OCI-LY1 (cell line): ENCODE measurements at regions not wholly inside any gene's neighbourhood (a gene's known extent, or its start where the extent isn't known, plus 50 kb on each side); places are given as distances from the start of the nearest gene placed in this dataset.

Experiments used
- H2AFZ ChIP-seq: fragments of 200-600 bp; sonication (generic), shearing (Covaris generic); 2 replicates; pipeline ENCODE4 v1.6.0; 2014; ENCODE audit warnings: antibody characterized with exemption, mild to moderate bottlenecking, low read length
- H3F3A ChIP-seq: fragments of 200-600 bp; sonication (generic), shearing (Covaris generic); 2 replicates; pipeline ENCODE4 v1.6.0; 2014; ENCODE audit warnings: mild to moderate bottlenecking, antibody characterized with exemption, low read length, moderate library complexity; ENCODE audit not compliant: insufficient read depth
- H3K27ac ChIP-seq: fragments of 200-600 bp; sonication (generic); 2 replicates; pipeline ENCODE4 v1.5.1; 2014; ENCODE audit warnings: low read length, mixed run types, mild to moderate bottlenecking, low read depth; ENCODE audit not compliant: poor library complexity, severe bottlenecking
- H3K27me3 ChIP-seq: fragments of 200-600 bp; sonication (generic); 2 replicates; pipeline ENCODE4 v1.6.0; 2014; ENCODE audit warnings: antibody characterized with exemption, mild to moderate bottlenecking, low read length, moderate library complexity; ENCODE audit not compliant: insufficient read depth
- H3K36me3 ChIP-seq: fragments of 200-600 bp; sonication (generic); 2 replicates; pipeline ENCODE4 v1.6.1; 2014; ENCODE audit warnings: mild to moderate bottlenecking, antibody characterized with exemption, low read length, moderate library complexity, mixed read lengths; ENCODE audit not compliant: insufficient read depth
- H3K4me1 ChIP-seq: fragments of 200-600 bp; sonication (generic); 2 replicates; pipeline ENCODE4 v1.5.1; 2014; ENCODE audit warnings: mild to moderate bottlenecking, low read length, moderate library complexity; ENCODE audit not compliant: insufficient read depth, severe bottlenecking
- H3K4me2 ChIP-seq: fragments of 200-600 bp; sonication (generic), shearing (Covaris generic); 2 replicates; pipeline ENCODE4 v1.6.1; 2014; ENCODE audit warnings: low read length
- H3K4me3 ChIP-seq: fragments of 200-600 bp; sonication (generic); 2 replicates; pipeline ENCODE4 v1.5.1; 2014; ENCODE audit warnings: low read length, low read depth, mild to moderate bottlenecking, mixed read lengths; ENCODE audit not compliant: poor library complexity, severe bottlenecking
- H3K79me2 ChIP-seq: fragments of 200-600 bp; shearing (Covaris generic); 2 replicates; pipeline ENCODE4 v1.6.1; 2016; ENCODE audit warnings: mixed run types, low read length, mixed read lengths; ENCODE audit not compliant: insufficient read depth
- H3K9ac ChIP-seq: fragments of 200-600 bp; sonication (generic), shearing (Covaris generic); 2 replicates; pipeline ENCODE4 v1.6.1; 2014; ENCODE audit warnings: mild to moderate bottlenecking, low read length, mixed read lengths
- H3K9me2 ChIP-seq: fragments of 200-600 bp; sonication (generic), shearing (Covaris generic); 2 replicates; pipeline ENCODE4 v1.6.1; 2014; ENCODE audit warnings: low read depth, mild to moderate bottlenecking, low read length, mixed read lengths
- H3K9me3 ChIP-seq: fragments of 200-600 bp; shearing (Covaris generic); 2 replicates; pipeline ENCODE4 v1.6.1; 2014; ENCODE audit warnings: low read length, mixed read lengths
- H4K20me1 ChIP-seq: fragments of 200-600 bp; sonication (generic), shearing (Covaris generic); 2 replicates; pipeline ENCODE4 v1.6.0; 2016; ENCODE audit warnings: mild to moderate bottlenecking, low read length; ENCODE audit not compliant: insufficient read depth
- CTCF ChIP-seq: fragments of 200-600 bp; sonication (generic), shearing (Covaris generic); IDR thresholded peaks from 2 replicates; pipeline ENCODE4 v1.5.1; 2017; ENCODE audit warnings: mild to moderate bottlenecking, antibody characterized with exemption, low read length, moderate library complexity, mixed read lengths
- EZH2 ChIP-seq: fragments of 200-600 bp; sonication (generic), shearing (Covaris generic); IDR thresholded peaks from 2 replicates; pipeline ENCODE4 v1.8.0; 2017; ENCODE audit warnings: borderline replicate concordance, mixed run types, mild to moderate bottlenecking, antibody characterized with exemption, low read length, moderate library complexity, mixed read lengths

- H3K36me3 ChIP-seq = no peaks in the 10 kb centered on the region
- H3K9me3 ChIP-seq = no peaks in the 10 kb centered on the region; the same call in 1 of the 2 replicates
- no peaks in the 10 kb centered on the region for H4K20me1 ChIP-seq
- H3K4me3 ChIP-seq = no peak overlapping the region
- no peaks in the 10 kb centered on the region for H3K9me2 ChIP-seq
- H3K4me1 ChIP-seq = no peaks in the 10 kb centered on the region
- no peak overlapping the region for H3K27ac ChIP-seq
- TF ChIP-seq EZH2 (no peak), CTCF (no peak)
- H2AFZ ChIP-seq = no peak overlapping the region
- no peaks in the 10 kb centered on the region for H3F3A ChIP-seq
- no peaks in the 10 kb centered on the region for H3K79me2 ChIP-seq
- no peak overlapping the region for H3K9ac ChIP-seq
- H3K27me3 ChIP-seq = no peaks in the 10 kb centered on the region; the same call in 1 of the 2 replicates
- no peak overlapping the region for H3K4me2 ChIP-seq
These were observed 370.0 kb upstream of the AUTS2 start for GRCh38 chr7:69228212-69228811.

GRCh38 chr7:69232445-69233376 is 365.6 kb upstream of the AUTS2 start:
- no peaks in the 10 kb centered on the region; the same call in 1 of the 2 replicates for H3K9me3 ChIP-seq
- no peaks in the 10 kb centered on the region for H3K79me2 ChIP-seq
- H3K36me3 ChIP-seq = no peaks in the 10 kb centered on the region
- H3K4me3 ChIP-seq = no peak overlapping the region
- no peaks in the 10 kb centered on the region for H4K20me1 ChIP-seq
- TF ChIP-seq CTCF (no peak), EZH2 (no peak)
- H3F3A ChIP-seq = no peaks in the 10 kb centered on the region
- H2AFZ ChIP-seq = no peak overlapping the region
- no peak overlapping the region for H3K4me2 ChIP-seq
- H3K4me1 ChIP-seq = no peaks in the 10 kb centered on the region
- H3K9ac ChIP-seq = no peak overlapping the region
- no peaks in the 10 kb centered on the region for H3K9me2 ChIP-seq
- H3K27ac ChIP-seq = no peak overlapping the region
- H3K27me3 ChIP-seq = peaks cover 8% of the 10 kb centered on the region; the same call in 1 of the 2 replicates

GRCh38 chr7:69237541-69237940 is 360.7 kb upstream of the AUTS2 start:
- Histone ChIP-seq H2AFZ (no peak overlapping the region), H3K4me1 (no peaks in the 10 kb centered on the region), H3K9ac (no peak overlapping the region), H3K27me3 (0 out of 2 replicates have a peak, but pooled peaks cover 8% of the 10 kb centered on the region), H3K4me3 (no peak overlapping the region), H3K79me2 (no peaks in the 10 kb centered on the region), H3F3A (no peaks in the 10 kb centered on the region), H3K36me3 (no peaks in the 10 kb centered on the region), H3K9me3 (no peaks in the 10 kb centered on the region), H4K20me1 (no peaks in the 10 kb centered on the region), H3K27ac (no peak overlapping the region), H3K9me2 (no peaks in the 10 kb centered on the region), H3K4me2 (no peak overlapping the region)
- TF ChIP-seq CTCF (no peak), EZH2 (no peak)
